Liver (tissue), 8 donors: ENCODE measurements at regions not wholly inside any gene's neighbourhood (a gene's known extent, or its start where the extent isn't known, plus 50 kb on each side); places are given as distances from the start of the nearest gene placed in this dataset.
"Not testable (repeated sequence)": the region's sequence is repeated elsewhere in the genome, so short reads cannot be mapped to it uniquely, and the experiment has no call there.

Source experiments
- DNase-seq: peaks from one replicate; pipeline ENCODE4 v3.0.0-alpha.2; 2017; ENCODE audit warnings: low spot score
- H3K27ac ChIP-seq, 2 donors: one replicate each; pipeline ENCODE4 v1.7.0; 2013; ENCODE audit warnings: inconsistent platforms in 2 of 2, low read length in 2 of 2, control low read depth in 1 of 2, low read depth in 1 of 2, mild to moderate bottlenecking in 1 of 2
- H3K27me3 ChIP-seq, 4 donors: one replicate each; pipeline versions ENCODE4 v1.6.1 to v1.7.0; 2013; ENCODE audit warnings: low read length in 3 of 4, inconsistent platforms in 1 of 4, mild to moderate bottlenecking in 1 of 4, moderate library complexity in 1 of 4; ENCODE audit not compliant: control insufficient read depth in 4 of 4, insufficient read depth in 4 of 4
- H3K36me3 ChIP-seq, 4 donors: one replicate each; pipeline versions ENCODE4 v1.6.1 to v1.7.0; 2013; ENCODE audit warnings: low read length in 3 of 4, mild to moderate bottlenecking in 3 of 4, low read depth in 1 of 4, moderate library complexity in 1 of 4; ENCODE audit not compliant: control insufficient read depth in 4 of 4, insufficient read depth in 3 of 4
- H3K4me1 ChIP-seq, 4 donors: one replicate each; pipeline versions ENCODE4 v1.6.1 to v1.7.0; 2013; ENCODE audit warnings: low read length in 3 of 4, mild to moderate bottlenecking in 3 of 4, moderate library complexity in 1 of 4; ENCODE audit not compliant: control insufficient read depth in 4 of 4, insufficient read depth in 4 of 4
- H3K4me3 ChIP-seq, 3 donors: one replicate each; pipeline versions ENCODE4 v1.6.1 to v1.7.0; 2013; ENCODE audit warnings: low read length in 3 of 3, control low read depth in 1 of 3, low read depth in 1 of 3, mild to moderate bottlenecking in 1 of 3
- H3K9ac ChIP-seq, 2 donors: one replicate each; pipeline ENCODE4 v1.7.0; 2013; ENCODE audit warnings: low read length in 2 of 2, mild to moderate bottlenecking in 2 of 2, moderate library complexity in 2 of 2, control low read depth in 1 of 2, low read depth in 1 of 2
- H3K9me3 ChIP-seq, 4 donors: one replicate each; pipeline versions ENCODE4 v1.6.1 to v1.7.0; 2013; ENCODE audit warnings: low read length in 3 of 4; ENCODE audit not compliant: control insufficient read depth in 4 of 4
- ATF3 ChIP-seq: IDR thresholded peaks from 2 replicates; pipeline ENCODE4 v1.6.1; 2016; ENCODE audit warnings: antibody characterized with exemption
- CTCF ChIP-seq: fragments of 150-350 bp; IDR thresholded peaks from 2 replicates; pipeline ENCODE4 v1.5.1; 2017; ENCODE audit warnings: improper control_type of control experiment, low read depth, low read length; ENCODE audit not compliant: missing input control
- FOXA2 ChIP-seq: IDR thresholded peaks from 2 replicates; pipeline ENCODE4 v1.6.1; 2016; ENCODE audit warnings: antibody characterized with exemption
- GABPA ChIP-seq, 2 donors: IDR thresholded peaks in 1 of 2; conservative IDR thresholded peaks in 1 of 2; 2 replicates each; pipeline ENCODE4 v1.6.1; 2016; ENCODE audit warnings: antibody characterized with exemption in 2 of 2, mild to moderate bottlenecking in 1 of 2, moderate library complexity in 1 of 2
- HNF4A ChIP-seq, 2 donors: conservative IDR thresholded peaks; 2 replicates each; pipeline ENCODE4 v1.6.1; 2016; ENCODE audit warnings: antibody characterized with exemption in 2 of 2, mild to moderate bottlenecking in 2 of 2
- HNF4G ChIP-seq: IDR thresholded peaks from 2 replicates; pipeline ENCODE4 v1.6.1; 2016; ENCODE audit warnings: antibody characterized with exemption
- JUND ChIP-seq, 2 donors: IDR thresholded peaks; 2 replicates each; pipeline ENCODE4 v1.6.1; 2016; ENCODE audit warnings: antibody characterized with exemption in 2 of 2
- MAX ChIP-seq: IDR thresholded peaks from 2 replicates; pipeline ENCODE4 v1.6.1; 2016; ENCODE audit warnings: antibody characterized with exemption
- NR2F2 ChIP-seq: IDR thresholded peaks from 2 replicates; pipeline ENCODE4 v1.6.1; 2016; ENCODE audit warnings: antibody characterized with exemption
- RAD21 ChIP-seq, 2 donors: IDR thresholded peaks; 2 replicates each; pipeline ENCODE4 v1.6.1; 2016; ENCODE audit warnings: antibody characterized with exemption in 2 of 2, mild to moderate bottlenecking in 2 of 2
- TAF1 ChIP-seq: conservative IDR thresholded peaks from 2 replicates; pipeline ENCODE4 v1.6.1; 2016; ENCODE audit warnings: antibody characterized with exemption, mild to moderate bottlenecking
- YY1 ChIP-seq: IDR thresholded peaks from 2 replicates; pipeline ENCODE4 v1.6.1; 2016; ENCODE audit warnings: antibody characterized with exemption, mild to moderate bottlenecking
- ZBTB33 ChIP-seq: IDR thresholded peaks from 2 replicates; pipeline ENCODE4 v1.6.1; 2016; ENCODE audit warnings: antibody characterized with exemption
- WGBS: extraction: QIAGEN DNeasy Blood & Tissue Kit; methylation state at CpG from one replicate; pipeline ENCODE4 v1.1.7; 2013; 5-methylcytosine and 5-hydroxymethylcytosine counted together
- donor health status: healthy.
- donor health status: healthy.
- donor health status: healthy.
- donor health status: healthy.
- donor health status: healthy.

GRCh38 chr7:91496251-91496820 is 232.1 kb downstream of the FZD1 start:
- 68% methylated on average over 1 of the region's 1 CpG for WGBS
- Histone ChIP-seq H3K4me1 (peaks cover 0 to 15% (median 7%) of the 10 kb centered on the region in 4 donors), H3K27me3 (no peaks in the 10 kb centered on the region), H3K9ac (no peak overlapping the region), H3K27ac (no peak overlapping the region), H3K4me3 (no peak overlapping the region), H3K9me3 (no peaks in the 10 kb centered on the region), H3K36me3 (no peaks in the 10 kb centered on the region)
- DNase-seq, result no peak
- TF ChIP-seq ATF3 (no peak), HNF4G (no peak), YY1 (no peak), JUND (IDR thresholded peaks at IDR 0.05) (no peak), MAX (no peak), FOXA2 (no peak), CTCF (no peak), RAD21 (IDR thresholded peaks at IDR 0.05) (no peak), GABPA (IDR thresholded peaks at IDR 0.05 in 1 of 2, conservative IDR thresholded peaks at IDR 0.05 in 1 of 2) (no peak), HNF4A (conservative IDR thresholded peaks at IDR 0.05) (no peak), TAF1 (no peak), NR2F2 (no peak)

GRCh38 chr7:91497277-91497676 is 233.0 kb downstream of the FZD1 start:
- H3K9ac ChIP-seq, H3K4me3 ChIP-seq, H3K27ac ChIP-seq, H3K27me3 ChIP-seq, H3K4me1 ChIP-seq, H3K9me3 ChIP-seq, H3K36me3 ChIP-seq, DNase-seq: not testable (repeated sequence)
- WGBS, result 98% methylated on average over 1 of the region's 1 CpG

- Histone ChIP-seq H3K36me3 (no peaks in the 10 kb centered on the region), H3K4me3 (no peak overlapping the region), H3K4me1 (no peaks in the 10 kb centered on the region), H3K9ac (no peak overlapping the region), H3K9me3 (no peaks in the 10 kb centered on the region), H3K27me3 (no peaks in the 10 kb centered on the region), H3K27ac (no peak overlapping the region)
- TF ChIP-seq ZBTB33 (no peak), ATF3 (no peak), JUND (IDR thresholded peaks at IDR 0.05) (no peak)
- no peak for DNase-seq
- 54% methylated on average over 3 of the region's 3 CpGs for WGBS
Observed at GRCh38 chr7:91503934-91504555, 239.8 kb downstream of the FZD1 start.
